Neutrophil (primary cell): ENCODE measurements at regions not wholly inside any gene's neighbourhood (a gene's known extent, or its start where the extent isn't known, plus 50 kb on each side); places are given as distances from the start of the nearest gene placed in this dataset.

Source experiments
- H3K27ac ChIP-seq: fragments of 200-600 bp; sonication (generic); 2 replicates; pipeline ENCODE4 v1.5.1; 2016; ENCODE audit warnings: mild to moderate bottlenecking, moderate library complexity
- H3K27me3 ChIP-seq: fragments of 200-600 bp; sonication (generic); 2 replicates; pipeline ENCODE4 v1.6.0; 2016; ENCODE audit warnings: mild to moderate bottlenecking
- H3K36me3 ChIP-seq: fragments of 200-600 bp; sonication (generic); 2 replicates; pipeline ENCODE4 v1.5.1; 2017
- H3K4me1 ChIP-seq, 2 experiments: fragments of 200-600 bp in 1 of 2; sonication (generic) in 1 of 2; 1 replicate in 1 of 2; 2 replicates in 1 of 2; pipeline versions ENCODE4 v1.5.1 to v1.6.1; 2013 to 2016; ENCODE audit warnings: low read depth in 1 of 2, low read length in 1 of 2, mild to moderate bottlenecking in 1 of 2, moderate library complexity in 1 of 2; ENCODE audit not compliant: control insufficient read depth in 1 of 2, insufficient read depth in 1 of 2
- H3K4me3 ChIP-seq, 2 experiments: fragments of 200-600 bp in 1 of 2; sonication (generic) in 1 of 2; 1 replicate in 1 of 2; 2 replicates in 1 of 2; pipeline ENCODE4 v1.5.1; 2013 to 2016; ENCODE audit warnings: low read depth in 1 of 2, low read length in 1 of 2, mild to moderate bottlenecking in 1 of 2, moderate library complexity in 1 of 2
- H3K9me3 ChIP-seq: fragments of 200-600 bp; sonication (generic); 2 replicates; pipeline ENCODE4 v1.5.1; 2016
- CTCF ChIP-seq: fragments of 200-600 bp; sonication (generic); IDR thresholded peaks from 2 replicates; pipeline ENCODE4 v1.5.1; 2016; ENCODE audit warnings: antibody characterized with exemption

- no peaks in the 10 kb centered on the region for H3K4me1 ChIP-seq
- no peak overlapping the region for H3K27ac ChIP-seq
- TF ChIP-seq CTCF: no peak
- no peaks in the 10 kb centered on the region for H3K36me3 ChIP-seq
- H3K4me3 ChIP-seq: no peak overlapping the region
- no peaks in the 10 kb centered on the region for H3K27me3 ChIP-seq
- H3K9me3 ChIP-seq: no peaks in the 10 kb centered on the region
Observed at GRCh38 chr2:751474-751873, 74.3 kb upstream of the TMEM18 start.

DNA sequence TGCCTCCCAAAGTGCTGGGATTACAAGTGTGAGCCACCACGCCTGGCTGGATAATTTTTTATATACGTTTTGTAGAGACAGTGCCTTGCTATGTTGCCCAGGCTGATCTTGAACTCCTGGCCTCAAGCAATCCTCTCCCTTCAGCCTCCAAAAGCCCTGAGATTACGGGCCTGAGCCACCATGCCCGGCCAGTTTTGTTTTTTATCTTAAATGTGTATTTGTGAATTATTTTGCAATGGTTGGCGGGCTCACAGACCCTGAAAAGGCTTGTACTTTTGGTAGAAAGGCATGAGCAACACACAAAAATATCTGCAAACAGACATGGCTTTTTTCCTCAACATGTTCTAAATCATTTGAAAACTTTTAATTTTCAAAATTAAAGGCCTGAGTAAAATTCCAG lies 73.4 kb upstream of the TMEM18 start:
- TF ChIP-seq CTCF: no peak
- Histone ChIP-seq H3K27ac (no peak overlapping the region), H3K9me3 (no peaks in the 10 kb centered on the region), H3K4me1 (no peaks in the 10 kb centered on the region), H3K36me3 (no peaks in the 10 kb centered on the region), H3K4me3 (no peak overlapping the region), H3K27me3 (no peaks in the 10 kb centered on the region)

DNA sequence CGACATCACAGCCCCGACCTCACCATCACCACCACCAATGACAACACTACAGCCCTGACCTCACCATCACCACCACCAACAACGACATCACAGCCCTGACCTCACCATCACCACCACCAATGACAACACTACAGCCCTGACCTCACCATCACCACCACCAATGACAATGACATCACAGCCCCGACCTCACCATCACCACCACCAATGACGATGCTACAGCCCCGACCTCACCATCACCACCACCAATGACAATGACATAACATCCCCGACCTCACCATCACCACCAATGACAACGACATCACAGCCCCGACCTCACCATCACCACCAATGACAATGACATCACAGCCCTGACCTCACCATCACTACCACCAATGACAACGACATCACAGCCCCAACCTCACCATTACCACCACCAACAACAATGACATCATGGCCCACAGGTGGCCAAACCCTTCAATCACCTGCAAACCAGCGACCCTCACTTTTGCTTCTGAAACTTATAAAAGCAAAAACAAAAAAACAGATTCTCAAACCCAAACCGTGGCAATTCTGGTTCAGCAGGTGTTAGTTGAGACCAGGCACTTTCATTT lies 70.7 kb upstream of the TMEM18 start:
- TF ChIP-seq CTCF: no peak
- Histone ChIP-seq H3K4me1 (no peaks in the 10 kb centered on the region), H3K27ac (no peak overlapping the region), H3K27me3 (peaks cover 8% of the 10 kb centered on the region), H3K36me3 (no peaks in the 10 kb centered on the region), H3K4me3 (no peak overlapping the region), H3K9me3 (no peaks in the 10 kb centered on the region)

DNA sequence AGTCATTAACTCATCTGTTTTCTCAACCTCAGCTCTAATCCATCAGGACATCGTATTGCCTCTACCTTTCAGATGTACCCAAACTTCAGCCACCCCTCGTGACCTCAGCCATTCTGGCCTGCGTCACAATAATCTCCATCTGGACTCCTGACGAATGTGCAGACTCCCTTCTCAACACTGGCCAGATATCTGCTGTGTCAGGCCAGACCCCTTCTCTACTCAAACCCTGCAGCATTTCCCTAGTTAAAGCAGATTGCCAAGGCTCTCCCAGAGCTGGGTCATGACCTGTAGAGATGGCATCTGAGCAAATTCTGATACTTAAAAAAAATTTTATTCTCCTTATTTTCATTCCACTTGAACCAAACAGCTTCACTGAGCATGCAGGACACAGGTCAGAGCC lies 69.5 kb upstream of the TMEM18 start:
- H3K27ac ChIP-seq: no peak overlapping the region
- H3K4me1 ChIP-seq: no peaks in the 10 kb centered on the region
- H3K4me3 ChIP-seq: no peak overlapping the region
- no peak for TF ChIP-seq CTCF
- no peaks in the 10 kb centered on the region for H3K9me3 ChIP-seq
- peaks cover 20% of the 10 kb centered on the region for H3K27me3 ChIP-seq
- H3K36me3 ChIP-seq: no peaks in the 10 kb centered on the region

GRCh38 chr2:744088-744487 lies 66.9 kb upstream of the TMEM18 start:
- no peaks in the 10 kb centered on the region for H3K36me3 ChIP-seq
- no peak overlapping the region for H3K4me3 ChIP-seq
- no peaks in the 10 kb centered on the region for H3K9me3 ChIP-seq
- TF ChIP-seq CTCF: no peak
- peaks cover 10 to 12% of the 10 kb centered on the region in 2 experiments for H3K4me1 ChIP-seq
- H3K27me3 ChIP-seq: peaks cover 46% of the 10 kb centered on the region
- H3K27ac ChIP-seq: no peak overlapping the region

- Histone ChIP-seq H3K27me3 (peaks cover 65% of the 10 kb centered on the region), H3K4me1 (peaks cover 10 to 12% of the 10 kb centered on the region in 2 experiments), H3K9me3 (no peaks in the 10 kb centered on the region), H3K36me3 (no peaks in the 10 kb centered on the region), H3K27ac (no peak overlapping the region), H3K4me3 (no peak overlapping the region)
- TF ChIP-seq CTCF: no peak
Observed at GRCh38 chr2:742221-742620, 65.0 kb upstream of the TMEM18 start.
